Skeletal muscle satellite cell (primary cell): ENCODE measurements at regions not wholly inside any gene's neighbourhood (a gene's known extent, or its start where the extent isn't known, plus 50 kb on each side); places are given as distances from the start of the nearest gene placed in this dataset.

Experiments used
- H3K27me3 ChIP-seq: 2 replicates; pipeline ENCODE4 v1.7.0; 2013; ENCODE audit warnings: low read length; ENCODE audit not compliant: control insufficient read depth, insufficient read depth
- H3K36me3 ChIP-seq: 2 replicates; pipeline ENCODE4 v1.7.0; 2013; ENCODE audit warnings: mild to moderate bottlenecking, control low read depth, low read length; ENCODE audit not compliant: insufficient read depth
- H3K4me1 ChIP-seq: 2 replicates; pipeline ENCODE4 v1.7.0; 2013; ENCODE audit warnings: low read length; ENCODE audit not compliant: control insufficient read depth, insufficient read depth
- H3K4me2 ChIP-seq: 2 replicates; pipeline ENCODE4 v1.7.0; 2013; ENCODE audit warnings: mild to moderate bottlenecking, low read length
- H3K4me3 ChIP-seq: 2 replicates; pipeline ENCODE4 v1.7.0; 2013; ENCODE audit warnings: low read length
- H3K9ac ChIP-seq: 2 replicates; pipeline ENCODE4 v1.7.0; 2013; ENCODE audit warnings: mild to moderate bottlenecking, low read depth, low read length, moderate library complexity
- H3K9me3 ChIP-seq: replicated peaks from 2 replicates; pipeline ENCODE4 v1.7.0; 2013; ENCODE audit warnings: mild to moderate bottlenecking, control low read depth, low read length

DNA sequence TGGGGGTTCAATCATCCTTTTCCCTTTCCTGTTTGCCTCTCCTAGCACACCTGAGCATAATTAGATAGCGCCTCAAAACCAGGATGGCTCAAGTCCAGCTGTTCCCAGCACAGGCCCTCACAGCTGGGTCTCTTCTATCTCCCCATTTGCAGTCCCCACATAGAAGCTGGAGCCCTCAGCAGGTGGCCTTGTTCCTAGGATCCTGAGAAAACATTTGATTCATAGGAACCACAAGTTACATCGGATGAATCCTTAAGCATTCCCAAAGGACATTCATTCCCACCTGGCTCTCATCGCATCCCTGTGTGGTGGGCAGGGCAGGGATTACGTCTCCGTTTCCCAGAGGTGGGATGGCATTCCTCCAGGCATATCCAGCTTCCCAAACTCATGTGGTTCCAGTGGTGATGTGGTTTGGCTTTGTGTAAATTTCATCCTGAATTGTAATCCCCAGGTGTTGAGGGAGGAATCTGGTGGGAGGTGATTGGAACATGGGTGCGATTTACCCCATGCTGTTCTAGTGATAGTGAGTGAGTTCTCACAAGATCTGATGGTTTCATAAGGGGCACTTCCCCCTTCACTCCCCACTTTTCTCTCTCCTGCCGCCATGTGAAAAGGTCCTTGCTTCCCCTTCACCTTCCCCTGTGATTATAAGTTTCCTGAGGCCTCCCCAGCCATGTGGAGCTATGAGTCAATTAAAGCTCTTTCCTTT, 49.8 kb upstream of the LEP start:
- Histone ChIP-seq H3K9ac (no peak overlapping the region), H3K27me3 (peaks cover 64% of the 10 kb centered on the region), H3K36me3 (no peaks in the 10 kb centered on the region), H3K9me3 (peaks cover 6% of the 10 kb centered on the region), H3K4me3 (no peak overlapping the region), H3K4me1 (no peaks in the 10 kb centered on the region), H3K4me2 (no peak overlapping the region)
